ENCODE measurements at regions not wholly inside any gene's neighbourhood (a gene's known extent, or its start where the extent isn't known, plus 50 kb on each side); places are given as distances from the start of the nearest gene placed in this dataset.

DNA sequence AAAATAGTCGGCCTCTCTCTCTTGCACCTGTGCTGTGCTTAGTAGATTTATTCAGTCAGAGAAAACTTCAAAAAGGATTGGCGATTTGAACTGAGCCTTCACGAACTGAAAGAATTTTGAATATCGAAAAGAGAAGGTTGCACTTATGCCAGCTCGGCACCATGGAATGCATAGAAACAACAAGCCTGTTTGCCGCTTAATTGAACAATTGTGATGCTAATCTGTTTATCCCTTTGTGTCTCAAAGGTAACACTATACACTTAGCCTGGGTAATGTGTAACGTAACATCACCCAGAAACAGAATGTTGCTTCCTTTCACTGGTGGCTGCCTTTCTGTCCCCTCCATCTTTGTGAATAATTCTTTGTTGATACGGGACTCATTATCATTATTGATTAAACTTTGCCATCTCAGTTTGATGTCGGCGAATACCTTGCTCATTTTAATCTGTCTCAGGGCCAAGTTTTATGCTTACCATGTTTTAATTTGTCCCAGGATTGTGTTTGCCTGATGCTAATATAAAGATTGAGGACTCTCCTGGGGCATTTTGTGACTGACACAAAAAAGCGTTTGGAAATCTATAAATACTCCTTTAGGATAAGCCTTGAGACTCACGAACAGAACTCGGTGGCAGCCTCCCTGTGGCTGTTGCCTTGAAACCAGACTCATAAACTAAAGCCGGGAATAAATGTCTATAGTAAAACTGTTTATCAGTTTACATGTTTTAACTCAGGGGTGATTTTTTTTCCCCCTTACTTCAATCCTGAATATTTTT lies 400.5 kb downstream of the RAPGEF2 start:
- no peak for DNase-seq

DNA sequence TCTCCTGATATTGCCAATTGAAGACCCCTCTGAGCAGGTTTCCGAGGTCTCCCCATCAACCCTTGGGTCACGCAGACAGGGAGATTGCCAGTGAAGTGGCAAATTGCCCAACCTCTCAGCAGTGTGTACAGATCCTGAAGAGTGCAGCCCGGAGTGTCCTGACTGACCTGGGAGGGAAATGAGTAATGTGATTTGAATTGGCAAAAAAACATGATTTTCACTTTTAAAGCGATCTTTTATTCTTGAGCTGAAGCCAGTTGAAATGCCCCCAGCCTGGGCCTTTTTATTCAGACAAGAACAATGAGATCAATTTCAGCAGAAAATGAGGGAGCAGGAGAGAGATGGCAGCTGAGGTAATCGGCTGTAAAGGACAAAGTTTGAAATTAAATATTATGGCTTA lies 401.8 kb downstream of the RAPGEF2 start:
- DNase-seq = no peak

DNA sequence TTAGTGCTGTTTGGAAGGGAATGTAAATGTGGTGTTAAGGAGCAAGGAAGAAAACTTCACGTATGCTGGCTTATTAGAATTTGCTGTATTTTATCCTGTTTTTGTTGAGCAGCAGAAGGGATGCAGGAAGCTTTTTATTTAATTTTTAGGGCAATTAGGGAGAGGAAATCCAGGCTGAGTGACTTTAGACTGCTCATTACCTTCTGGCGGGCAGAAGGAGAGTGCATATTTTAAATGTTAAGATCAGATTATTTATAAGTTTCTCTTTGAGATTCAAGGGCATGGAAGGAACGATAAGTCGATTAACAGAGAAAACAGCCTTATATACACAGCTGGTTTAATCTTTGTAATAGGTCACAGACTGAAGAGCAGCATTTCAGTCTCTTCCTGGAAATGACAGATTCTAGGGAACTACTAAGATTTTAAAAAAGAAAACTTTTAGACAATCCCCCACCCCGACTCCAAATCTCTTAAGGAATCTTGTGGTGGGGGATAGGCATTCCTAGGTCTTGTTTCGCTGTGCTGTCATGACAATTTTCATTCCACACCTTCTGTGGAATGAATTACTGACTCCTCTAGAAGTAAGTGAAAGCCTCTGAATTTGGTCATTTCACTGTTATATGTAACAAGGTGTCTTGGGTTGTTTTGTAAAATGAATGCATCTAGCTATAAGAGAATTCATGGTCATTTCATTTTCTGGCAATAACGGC lies 402.5 kb downstream of the RAPGEF2 start:
- DNase-seq = no peak

DNA sequence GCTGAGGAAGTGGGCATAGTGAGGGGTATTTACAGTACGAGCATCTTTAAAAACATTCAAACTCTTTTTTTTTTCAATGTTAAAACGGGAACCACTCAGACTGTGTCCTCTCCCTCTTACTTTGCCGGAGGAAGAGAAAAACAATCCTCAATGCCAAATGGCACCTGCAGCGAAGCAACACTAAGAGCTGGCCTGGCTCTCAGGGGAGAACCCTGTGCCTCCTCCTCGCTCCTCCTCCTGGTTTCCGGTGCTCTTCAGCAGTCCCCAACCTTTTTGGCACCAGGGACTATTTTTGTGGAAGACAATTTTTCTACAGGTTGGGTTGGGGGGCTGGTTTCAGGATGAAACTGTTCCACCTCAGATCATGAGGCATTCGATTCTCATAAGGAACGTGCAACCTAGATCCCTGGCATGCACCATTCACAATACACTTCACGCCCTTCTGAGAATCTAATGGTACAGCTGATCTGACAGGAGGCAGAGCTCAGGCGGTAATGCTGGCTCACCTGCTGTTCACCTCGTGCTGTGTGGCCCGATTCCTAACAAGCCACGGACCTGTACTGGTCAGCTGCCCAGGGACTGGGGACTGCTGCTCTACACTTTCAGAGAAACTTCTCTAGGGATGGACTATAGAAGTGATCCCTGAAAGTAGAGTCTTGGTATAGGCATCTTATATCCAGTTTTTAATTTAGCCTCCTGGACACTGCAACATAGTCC lies 404.1 kb downstream of the RAPGEF2 start:
- no peak for DNase-seq

DNA sequence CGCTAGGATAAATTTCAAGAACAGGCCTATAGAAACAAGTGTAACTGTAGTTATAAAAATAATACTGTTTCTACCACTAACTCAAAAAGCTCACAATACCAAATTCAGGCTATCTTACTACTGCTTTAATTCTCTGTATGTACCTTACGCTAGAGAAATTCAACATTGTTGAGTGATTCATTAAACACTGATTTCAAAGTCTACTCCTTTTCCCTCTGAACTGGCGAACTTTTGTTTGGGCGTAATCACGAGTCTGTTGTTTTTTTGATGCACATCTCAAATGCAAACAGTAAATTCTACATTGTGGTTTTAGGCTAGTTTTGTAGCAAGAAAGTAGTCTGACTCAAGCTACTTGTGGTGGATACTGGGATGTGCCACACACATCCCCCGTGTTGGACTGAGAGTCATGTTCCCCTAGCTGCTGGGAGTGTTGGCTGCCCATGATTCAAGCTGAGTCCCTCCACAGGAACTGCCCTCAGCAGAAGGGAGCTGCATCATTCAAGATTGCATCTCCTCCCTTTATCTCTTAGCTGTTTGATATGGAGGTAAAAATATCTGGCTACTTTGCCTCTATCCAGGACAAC lies 406.1 kb downstream of the RAPGEF2 start:
- DNase-seq = no peak

DNA sequence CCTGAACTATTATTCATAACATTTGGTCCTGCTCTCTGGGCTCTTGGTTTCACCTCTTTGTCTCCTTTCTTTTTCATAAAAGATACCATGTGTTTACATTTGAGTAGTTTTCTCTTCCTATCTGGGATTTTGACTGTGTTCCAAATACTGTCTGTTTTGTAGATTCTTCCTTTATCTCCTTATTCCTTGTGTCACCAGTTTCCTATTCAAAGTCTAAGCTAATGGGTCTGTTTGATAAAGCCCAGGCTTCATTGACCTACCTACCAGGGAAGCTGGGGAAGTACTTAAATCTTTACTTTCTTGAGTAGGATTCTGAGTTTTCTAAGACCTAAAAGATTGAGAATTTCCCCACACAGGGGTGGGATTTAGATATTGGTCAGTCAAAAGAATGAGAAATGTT lies 409.5 kb downstream of the RAPGEF2 start:
- no peak for DNase-seq

DNA sequence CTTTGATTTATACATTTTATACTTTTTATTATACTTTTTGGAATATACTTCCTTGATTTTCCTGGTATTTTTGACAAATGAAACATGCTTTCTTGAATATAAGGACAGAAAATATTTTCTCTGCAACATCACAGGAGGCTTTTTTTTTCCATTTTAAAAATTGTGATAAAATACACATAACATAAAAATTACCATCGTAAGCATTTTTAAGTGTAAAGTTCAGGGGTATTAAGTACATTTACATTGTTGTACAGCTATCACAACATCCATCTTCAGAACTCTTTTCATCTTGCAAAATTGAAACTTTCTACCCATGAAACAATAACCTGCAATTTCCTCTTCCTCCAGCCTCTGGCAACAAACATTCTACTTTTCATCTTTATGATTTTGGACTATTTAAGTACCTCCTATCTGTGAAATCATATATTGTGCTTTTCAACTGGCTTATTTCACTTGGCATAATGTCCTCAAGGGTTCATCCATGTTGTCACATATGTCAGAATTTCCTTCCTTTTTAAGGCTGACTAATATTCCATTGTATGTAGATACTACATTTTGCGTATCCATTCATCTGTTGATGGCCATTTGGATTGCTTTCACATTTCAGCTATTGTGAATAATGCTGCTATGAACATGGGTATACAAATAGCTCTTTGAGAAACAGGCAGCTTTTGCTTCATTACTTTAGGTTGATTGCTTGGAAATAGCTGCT lies 412.6 kb downstream of the RAPGEF2 start:
- DNase-seq = no peak

DNA sequence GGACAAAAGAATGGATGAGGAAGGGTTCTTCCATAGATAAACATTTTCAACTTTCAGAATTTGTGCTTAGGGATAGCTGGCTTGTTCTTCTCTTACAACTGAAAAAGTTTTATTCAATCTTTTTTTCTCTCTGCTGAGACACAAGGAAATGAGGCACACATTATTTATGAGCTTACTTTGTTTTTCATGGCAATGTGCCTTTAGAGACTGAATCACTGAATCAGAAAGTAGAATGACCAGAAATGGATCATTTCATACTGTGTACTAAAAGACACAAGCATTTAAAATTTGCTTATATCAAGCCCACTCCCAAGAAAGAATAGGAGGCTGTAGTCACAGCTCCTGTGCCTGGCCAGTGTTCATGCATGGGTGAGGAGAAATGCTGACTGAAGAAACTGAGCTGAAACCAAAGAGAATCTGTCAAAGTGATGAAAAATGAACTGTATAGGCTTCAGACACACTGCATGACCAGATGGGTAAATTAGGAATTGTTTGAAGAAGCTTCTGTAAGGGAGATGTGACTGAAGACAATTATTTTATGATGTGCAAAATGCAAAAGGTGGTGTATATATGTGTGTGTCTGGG lies 413.8 kb downstream of the RAPGEF2 start:
- no peak for DNase-seq

DNA sequence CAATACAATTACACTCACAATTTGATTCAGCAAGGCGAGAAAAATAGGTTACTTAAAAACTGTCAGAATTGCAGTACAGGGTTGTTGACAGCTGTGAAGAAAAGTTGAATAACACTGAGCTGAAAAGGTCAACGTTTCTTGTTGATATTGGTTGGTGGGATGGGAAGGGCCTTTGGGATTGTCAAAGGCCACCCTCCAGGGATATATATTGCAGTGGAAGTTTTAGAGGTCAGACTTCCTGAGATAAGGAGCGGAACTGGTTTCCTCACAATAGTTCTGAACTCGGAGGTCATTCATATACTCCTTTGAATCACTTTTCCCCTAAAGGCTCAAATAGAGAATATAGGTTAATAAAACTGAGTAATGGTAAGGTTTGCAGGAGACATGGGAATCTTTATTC lies 417.2 kb downstream of the RAPGEF2 start:
- no peak for DNase-seq

DNA sequence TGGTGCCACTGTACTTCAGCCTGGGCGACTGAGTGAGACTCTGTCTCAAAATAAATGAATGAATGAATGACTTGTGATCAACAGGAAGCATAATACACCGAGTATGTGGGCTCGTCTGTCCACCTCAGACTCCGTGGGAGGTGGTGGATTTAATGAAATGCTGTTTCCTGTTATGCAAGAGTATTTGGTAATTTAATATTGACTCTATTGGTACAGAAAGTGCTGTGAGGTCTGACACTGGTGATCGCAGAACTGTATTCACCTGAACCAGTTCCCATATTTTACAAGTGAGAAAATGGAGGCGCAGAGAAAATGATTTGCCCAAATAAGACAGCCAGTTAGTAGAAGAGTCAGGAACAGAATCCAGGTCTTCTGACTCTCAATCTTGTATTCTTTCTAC lies 423.3 kb downstream of the RAPGEF2 start:
- no peak for DNase-seq

DNA sequence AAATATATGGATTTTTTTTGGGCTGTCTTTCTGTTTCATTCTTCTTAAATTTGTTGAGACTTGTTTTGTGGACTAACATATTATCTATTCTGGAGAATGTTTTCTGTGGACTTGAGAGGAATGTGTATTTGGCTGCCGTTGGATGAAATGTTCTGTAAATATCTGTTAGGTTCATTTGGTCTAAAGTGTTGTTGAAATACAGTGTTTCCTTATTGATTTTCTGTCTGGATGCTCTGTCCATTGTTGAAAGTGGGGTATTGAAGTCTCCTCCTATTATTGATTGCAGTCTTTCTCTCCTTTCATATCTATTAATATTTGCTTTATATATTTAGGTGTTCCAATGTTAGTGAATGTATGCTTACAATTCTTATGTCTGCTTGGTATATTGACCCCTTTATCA lies 431.8 kb downstream of the RAPGEF2 start:
- DNase-seq = no peak

DNA sequence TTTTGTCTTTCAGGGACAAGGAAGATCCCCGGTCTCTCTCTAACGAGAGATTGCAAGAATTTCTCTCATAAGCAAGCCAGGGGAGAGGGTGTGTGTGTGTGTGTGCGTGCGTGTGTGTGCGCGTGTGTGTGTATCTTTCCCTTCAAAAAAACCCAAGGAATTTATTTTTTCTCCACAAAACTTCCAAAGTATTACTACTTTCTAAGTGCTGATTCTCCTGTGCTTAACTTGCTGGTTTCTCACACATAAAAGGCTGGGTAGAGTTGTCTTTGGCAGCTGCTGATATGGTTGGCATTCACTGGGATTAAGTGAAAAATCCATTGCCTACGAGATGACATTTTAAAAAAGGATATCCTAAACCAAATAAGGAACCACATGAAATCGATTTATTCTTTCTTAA lies 435.7 kb downstream of the RAPGEF2 start:
- no peak for DNase-seq

DNA sequence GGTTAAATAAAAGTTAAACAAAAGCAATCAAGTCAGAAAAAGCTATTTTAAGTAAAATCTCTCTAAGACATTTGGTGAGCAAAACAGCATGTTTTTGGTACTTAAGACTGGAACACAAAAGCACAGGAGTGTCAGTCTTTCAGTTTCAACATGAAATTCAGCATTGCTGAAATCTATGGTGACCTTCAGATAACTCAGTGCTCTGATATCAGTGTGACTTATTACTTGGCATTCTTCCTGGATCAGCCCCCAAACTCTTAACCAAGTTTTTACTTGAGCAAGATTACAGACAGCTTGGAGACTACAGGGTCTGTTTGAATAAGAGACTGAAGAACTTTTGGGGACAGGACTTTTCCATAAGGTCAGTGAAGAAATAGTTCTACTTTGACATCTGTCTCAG lies 437.2 kb downstream of the RAPGEF2 start:
- no peak for DNase-seq

DNA sequence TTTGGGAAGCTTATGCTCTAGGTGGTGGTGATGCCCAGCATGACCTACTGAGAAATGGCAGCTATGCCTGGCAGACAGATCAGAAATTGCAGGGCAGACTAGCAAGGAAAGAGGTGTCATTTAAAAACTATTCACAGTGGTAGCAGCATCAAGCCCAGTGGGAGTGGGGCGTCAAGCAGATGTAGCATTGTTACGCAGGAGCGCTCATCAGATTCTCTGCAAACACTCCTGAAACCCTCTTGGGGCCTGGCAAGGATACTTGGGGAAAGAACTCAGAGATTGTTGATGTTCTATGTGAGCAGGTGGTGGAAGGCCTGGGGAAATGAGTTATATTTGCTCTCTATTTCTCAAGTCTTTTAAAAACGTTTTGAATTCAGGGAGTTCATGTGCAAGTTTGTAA lies 437.6 kb downstream of the RAPGEF2 start:
- no peak for DNase-seq

DNA sequence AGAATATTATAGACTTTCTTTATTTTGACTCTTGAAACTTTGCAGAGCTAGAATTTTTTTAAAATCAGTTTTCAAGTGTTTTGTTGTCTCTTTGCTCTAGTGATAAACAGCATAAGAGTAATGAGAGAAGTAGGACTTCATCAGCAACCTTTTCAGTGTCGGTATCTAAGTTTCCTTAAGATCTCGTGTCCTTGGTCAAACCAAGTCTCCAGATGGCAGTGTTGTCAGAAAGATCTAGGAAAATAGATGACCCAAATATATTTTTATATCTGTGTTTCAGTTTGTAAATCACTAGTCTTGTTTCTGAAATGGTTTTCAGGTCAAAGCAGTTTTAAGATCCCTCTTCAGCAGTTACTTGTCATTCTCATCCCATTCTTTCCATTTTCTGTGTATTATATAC lies 438.3 kb downstream of the RAPGEF2 start:
- no peak for DNase-seq

DNA sequence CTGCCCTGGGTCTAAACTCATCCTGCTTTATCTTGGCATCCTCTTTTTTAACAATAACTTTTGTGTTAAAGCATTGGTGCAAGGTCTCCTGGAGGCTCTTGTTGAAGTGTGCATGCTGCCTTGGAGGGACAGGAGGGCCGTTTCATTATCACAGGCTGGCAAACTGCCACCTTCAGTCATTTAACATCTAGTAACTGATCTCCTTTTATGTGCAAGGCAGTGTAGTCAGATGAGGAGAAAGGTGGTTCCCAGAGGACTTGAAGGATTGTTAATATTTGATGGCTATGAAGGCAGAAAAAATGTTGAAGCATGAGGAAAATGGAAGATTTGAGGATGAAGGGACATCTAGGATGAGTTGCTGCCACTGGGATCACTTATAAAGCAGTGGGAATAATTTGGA lies 439.4 kb downstream of the RAPGEF2 start:
- DNase-seq = no peak

DNA sequence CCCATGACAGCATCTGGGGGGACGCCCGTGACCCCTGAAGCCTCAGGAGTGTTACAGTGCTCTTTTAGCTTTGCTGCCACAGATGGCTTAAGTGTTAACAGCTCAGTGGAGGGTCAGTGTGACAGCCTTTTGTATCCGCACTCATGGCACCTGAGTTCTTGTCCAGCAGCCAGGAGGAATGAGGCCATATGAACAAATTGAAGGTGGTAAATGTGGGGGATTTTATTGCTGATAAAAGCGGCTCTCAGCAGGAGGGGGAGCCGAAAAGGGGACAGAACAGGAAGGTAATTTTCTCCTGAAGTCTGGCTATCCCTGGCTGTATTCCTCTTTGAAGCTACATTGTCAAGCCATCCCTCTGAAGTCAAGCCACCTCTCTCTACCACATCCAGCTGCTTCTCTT lies 441.0 kb downstream of the RAPGEF2 start:
- no peak for DNase-seq

DNA sequence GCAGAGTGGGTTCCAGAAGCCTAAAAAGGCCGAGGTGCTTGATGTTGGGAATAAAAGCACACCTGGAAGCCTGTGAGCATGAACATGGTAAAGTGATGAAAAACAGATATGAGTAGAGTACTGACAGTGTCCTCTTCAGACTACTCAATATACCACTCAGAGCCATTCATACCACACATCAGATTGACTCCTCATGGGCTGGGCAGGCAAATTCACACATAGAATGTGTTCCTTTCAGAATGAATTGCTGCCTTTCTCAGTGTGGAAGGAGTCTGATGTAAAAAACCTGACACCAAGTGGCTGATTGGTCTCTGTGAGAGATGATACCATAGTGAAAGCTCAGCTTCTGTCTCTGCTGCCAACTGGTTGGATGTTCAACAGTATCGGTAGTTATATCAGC lies 442.7 kb downstream of the RAPGEF2 start:
- no peak for DNase-seq

DNA sequence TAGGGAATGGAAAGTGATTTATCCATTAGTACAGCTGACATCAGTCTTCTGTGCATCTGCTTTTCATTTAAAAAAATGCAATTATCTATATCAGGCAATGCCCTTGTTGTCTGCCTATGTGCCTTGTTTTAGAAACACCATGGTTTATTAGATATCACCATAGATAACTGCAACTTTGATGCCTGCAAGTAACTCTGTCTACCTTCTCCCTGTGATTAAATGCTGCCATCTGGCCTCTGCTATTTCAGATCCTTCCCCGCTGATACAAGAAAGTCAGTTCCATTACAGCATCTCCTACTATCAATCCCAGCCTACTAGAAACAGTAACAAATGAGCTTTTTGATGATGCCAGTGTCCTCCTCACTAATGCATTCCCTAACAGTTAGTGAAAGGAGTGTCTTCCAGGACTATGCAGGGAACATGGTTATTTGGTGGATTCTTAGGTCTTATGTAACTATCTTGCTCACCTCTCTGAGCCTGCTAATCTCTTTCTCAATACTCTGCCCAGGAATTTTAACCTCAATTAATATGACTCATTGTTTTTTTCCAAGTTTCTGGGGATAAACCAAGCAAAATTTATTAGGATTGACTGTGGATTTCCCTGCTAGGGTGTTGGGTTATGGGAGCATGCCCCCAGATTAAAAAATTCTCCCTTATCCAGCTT lies 444.9 kb downstream of the RAPGEF2 start:
- DNase-seq = no peak

DNA sequence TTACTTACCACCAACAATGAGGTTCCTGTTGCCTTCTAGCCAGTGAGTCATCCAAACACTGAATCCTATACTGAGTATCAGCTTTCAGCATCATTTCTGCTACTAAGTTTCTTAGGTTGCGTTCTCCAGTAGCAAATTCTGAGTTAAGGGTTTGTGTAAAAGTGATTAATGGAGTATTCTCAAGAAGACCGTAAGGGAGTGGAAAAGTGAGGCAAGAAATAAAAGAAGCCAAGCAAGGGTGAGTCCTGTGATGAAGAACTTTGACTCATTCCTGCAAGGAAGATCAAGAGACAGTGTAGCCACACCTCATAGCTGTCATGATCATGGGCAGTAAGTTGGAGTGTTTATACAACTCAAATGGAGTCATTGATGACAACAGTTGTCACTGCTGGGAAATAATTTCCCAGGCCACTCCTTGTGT lies 446.2 kb downstream of the RAPGEF2 start:
- no peak for DNase-seq

DNA sequence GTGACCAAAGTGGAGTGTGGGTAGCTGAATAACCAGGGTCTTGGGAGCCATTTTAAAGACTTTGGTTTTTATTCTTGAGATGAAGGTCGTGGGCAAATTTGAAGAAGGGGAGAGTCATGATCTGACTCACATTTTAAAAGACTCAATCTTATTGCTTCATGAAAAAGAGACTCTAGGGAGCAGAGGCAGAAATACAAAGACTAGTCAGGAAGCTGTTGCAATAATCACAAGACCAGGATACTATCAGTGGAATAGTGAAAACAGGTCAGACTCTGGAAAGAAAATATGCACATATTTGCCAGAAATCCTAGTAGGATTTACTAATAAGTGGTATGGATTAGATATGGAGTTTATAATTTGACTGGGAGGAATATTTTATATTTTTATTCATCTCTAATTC lies 448.4 kb downstream of the RAPGEF2 start:
- DNase-seq = no peak
